ENCODE measurements at regions not wholly inside any gene's neighbourhood (a gene's known extent, or its start where the extent isn't known, plus 50 kb on each side); places are given as distances from the start of the nearest gene placed in this dataset.
"Not testable (repeated sequence)": the region's sequence is repeated elsewhere in the genome, so short reads cannot be mapped to it uniquely, and the experiment has no call there.

- no peak for DNase-seq
- Histone ChIP-seq H3K9me3 (replicated peaks; ENCODE audit: control insufficient read depth, low read depth, low read length) (no peaks in the 10 kb centered on the region), H3K36me3 (ENCODE audit: control insufficient read depth, insufficient read depth, low read length) (no peaks in the 10 kb centered on the region), H3K4me3 (ENCODE audit: low read length) (no peak overlapping the region), H3K4me1 (ENCODE audit: control insufficient read depth, insufficient read depth, low read length) (no peaks in the 10 kb centered on the region), H3K27me3 (ENCODE audit: control insufficient read depth, insufficient read depth, low read length) (no peaks in the 10 kb centered on the region), H3K27ac (ENCODE audit: low read length) (no peak overlapping the region)
- WGBS (ENCODE audit: insufficient coverage), result no CpG with 5 or more reads among the region's 1 CpG
Measured at GRCh38 chr2:13488965-13489364, 772.2 kb downstream of the TRIB2 start.

- Histone ChIP-seq H3K36me3 (ENCODE audit: control insufficient read depth, insufficient read depth, low read length) (no peaks in the 10 kb centered on the region), H3K4me1 (ENCODE audit: control insufficient read depth, insufficient read depth, low read length) (no peaks in the 10 kb centered on the region), H3K9me3 (replicated peaks; ENCODE audit: control insufficient read depth, low read depth, low read length) (no peaks in the 10 kb centered on the region), H3K27me3 (ENCODE audit: control insufficient read depth, insufficient read depth, low read length) (no peaks in the 10 kb centered on the region), H3K4me3 (ENCODE audit: low read length) (no peak overlapping the region), H3K27ac (ENCODE audit: low read length) (no peak overlapping the region)
- 100% methylated on average over 1 of the region's 1 CpG for WGBS (ENCODE audit: insufficient coverage)
- no peak for DNase-seq
Measured at GRCh38 chr2:13492262-13492661, 775.5 kb downstream of the TRIB2 start.

GRCh38 chr2:13495051-13495450, 778.3 kb downstream of the TRIB2 start:
- no peak overlapping the region for H3K4me3 ChIP-seq (ENCODE audit: low read length)
- no peaks in the 10 kb centered on the region for H3K36me3 ChIP-seq (ENCODE audit: control insufficient read depth, insufficient read depth, low read length)
- H3K9me3 ChIP-seq (replicated peaks; ENCODE audit: control insufficient read depth, low read depth, low read length), result no peaks in the 10 kb centered on the region
- H3K27ac ChIP-seq (ENCODE audit: low read length), result no peak overlapping the region
- H3K27me3 ChIP-seq (ENCODE audit: control insufficient read depth, insufficient read depth, low read length), result no peaks in the 10 kb centered on the region
- no peaks in the 10 kb centered on the region for H3K4me1 ChIP-seq (ENCODE audit: control insufficient read depth, insufficient read depth, low read length)
- WGBS (ENCODE audit: insufficient coverage), result no CpG with 5 or more reads among the region's 2 CpGs
- DNase-seq, result no peak

GRCh38 chr2:13504808-13505207, 788.1 kb downstream of the TRIB2 start:
- H3K27ac ChIP-seq (ENCODE audit: low read length), result no peak overlapping the region
- no CpG with 5 or more reads among the region's 1 CpG for WGBS (ENCODE audit: insufficient coverage)
- H3K4me3 ChIP-seq (ENCODE audit: low read length), result no peak overlapping the region
- no peaks in the 10 kb centered on the region for H3K27me3 ChIP-seq (ENCODE audit: control insufficient read depth, insufficient read depth, low read length)
- no peak for DNase-seq
- H3K36me3 ChIP-seq (ENCODE audit: control insufficient read depth, insufficient read depth, low read length), result no peaks in the 10 kb centered on the region
- H3K9me3 ChIP-seq (replicated peaks; ENCODE audit: control insufficient read depth, low read depth, low read length), result no peaks in the 10 kb centered on the region
- H3K4me1 ChIP-seq (ENCODE audit: control insufficient read depth, insufficient read depth, low read length), result no peaks in the 10 kb centered on the region

GRCh38 chr2:13508671-13509070, 791.9 kb downstream of the TRIB2 start:
- H3K36me3 ChIP-seq (ENCODE audit: control insufficient read depth, insufficient read depth, low read length), result no peaks in the 10 kb centered on the region
- H3K4me1 ChIP-seq (ENCODE audit: control insufficient read depth, insufficient read depth, low read length), result no peaks in the 10 kb centered on the region
- no peak overlapping the region for H3K27ac ChIP-seq (ENCODE audit: low read length)
- no peaks in the 10 kb centered on the region for H3K9me3 ChIP-seq (replicated peaks; ENCODE audit: control insufficient read depth, low read depth, low read length)
- no peak overlapping the region for H3K4me3 ChIP-seq (ENCODE audit: low read length)
- DNase-seq, result no peak
- no peaks in the 10 kb centered on the region for H3K27me3 ChIP-seq (ENCODE audit: control insufficient read depth, insufficient read depth, low read length)
- WGBS (ENCODE audit: insufficient coverage), result no CpG with 5 or more reads among the region's 1 CpG

- H3K4me1 ChIP-seq (ENCODE audit: control insufficient read depth, insufficient read depth, low read length), result no peaks in the 10 kb centered on the region
- no peaks in the 10 kb centered on the region for H3K36me3 ChIP-seq (ENCODE audit: control insufficient read depth, insufficient read depth, low read length)
- no peaks in the 10 kb centered on the region for H3K27me3 ChIP-seq (ENCODE audit: control insufficient read depth, insufficient read depth, low read length)
- WGBS (ENCODE audit: insufficient coverage), result no CpG with 5 or more reads among the region's 3 CpGs
- no peak overlapping the region for H3K4me3 ChIP-seq (ENCODE audit: low read length)
- H3K27ac ChIP-seq (ENCODE audit: low read length), result no peak overlapping the region
- H3K9me3 ChIP-seq (replicated peaks; ENCODE audit: control insufficient read depth, low read depth, low read length), result no peaks in the 10 kb centered on the region
- no peak for DNase-seq
Measured at GRCh38 chr2:13515254-13515653, 798.5 kb downstream of the TRIB2 start.

- 81% methylated on average over 3 of the region's 6 CpGs for WGBS (ENCODE audit: insufficient coverage)
- no peak overlapping the region for H3K4me3 ChIP-seq (ENCODE audit: low read length)
- H3K4me1 ChIP-seq (ENCODE audit: control insufficient read depth, insufficient read depth, low read length), result no peaks in the 10 kb centered on the region
- no peaks in the 10 kb centered on the region for H3K9me3 ChIP-seq (replicated peaks; ENCODE audit: control insufficient read depth, low read depth, low read length)
- DNase-seq, result no peak
- H3K27me3 ChIP-seq (ENCODE audit: control insufficient read depth, insufficient read depth, low read length), result no peaks in the 10 kb centered on the region
- no peaks in the 10 kb centered on the region for H3K36me3 ChIP-seq (ENCODE audit: control insufficient read depth, insufficient read depth, low read length)
- peak overlapping the region; percentile 85 for H3K27ac ChIP-seq (ENCODE audit: low read length)
Measured at GRCh38 chr2:13522096-13522495, 805.4 kb downstream of the TRIB2 start.

- Histone ChIP-seq H3K4me1 (ENCODE audit: control insufficient read depth, insufficient read depth, low read length) (no peaks in the 10 kb centered on the region), H3K4me3 (ENCODE audit: low read length) (no peak overlapping the region), H3K27me3 (ENCODE audit: control insufficient read depth, insufficient read depth, low read length) (no peaks in the 10 kb centered on the region), H3K27ac (ENCODE audit: low read length) (peak overlapping the region; percentile 85), H3K36me3 (ENCODE audit: control insufficient read depth, insufficient read depth, low read length) (no peaks in the 10 kb centered on the region), H3K9me3 (replicated peaks; ENCODE audit: control insufficient read depth, low read depth, low read length) (no peaks in the 10 kb centered on the region)
- DNase-seq, result peak; percentile 58
- WGBS (ENCODE audit: insufficient coverage), result no CpG with 5 or more reads among the region's 6 CpGs
Measured at GRCh38 chr2:13522917-13523821, 806.4 kb downstream of the TRIB2 start.

- Histone ChIP-seq H3K27me3 (ENCODE audit: control insufficient read depth, insufficient read depth, low read length) (no peaks in the 10 kb centered on the region), H3K36me3 (ENCODE audit: control insufficient read depth, insufficient read depth, low read length) (no peaks in the 10 kb centered on the region), H3K4me3 (ENCODE audit: low read length) (no peak overlapping the region), H3K4me1 (ENCODE audit: control insufficient read depth, insufficient read depth, low read length) (no peaks in the 10 kb centered on the region), H3K9me3 (replicated peaks; ENCODE audit: control insufficient read depth, low read depth, low read length) (no peaks in the 10 kb centered on the region), H3K27ac (ENCODE audit: low read length) (peak overlapping the region; percentile 8)
- no CpG with 5 or more reads among the region's 1 CpG for WGBS (ENCODE audit: insufficient coverage)
- no peak for DNase-seq
Measured at GRCh38 chr2:13524492-13524891, 807.8 kb downstream of the TRIB2 start.

- H3K27me3 ChIP-seq (ENCODE audit: control insufficient read depth, insufficient read depth, low read length); H3K4me1 ChIP-seq (ENCODE audit: control insufficient read depth, insufficient read depth, low read length); H3K36me3 ChIP-seq (ENCODE audit: control insufficient read depth, insufficient read depth, low read length); H3K9me3 ChIP-seq (replicated peaks; ENCODE audit: control insufficient read depth, low read depth, low read length); DNase-seq; H3K4me3 ChIP-seq (ENCODE audit: low read length); H3K27ac ChIP-seq (ENCODE audit: low read length): not testable (repeated sequence)
- 97% methylated on average over 5 of the region's 9 CpGs for WGBS (ENCODE audit: insufficient coverage)
Measured at GRCh38 chr2:13531735-13532410, 815.1 kb downstream of the TRIB2 start.
